ENCODE measurements at regions not wholly inside any gene's neighbourhood (a gene's known extent, or its start where the extent isn't known, plus 50 kb on each side); places are given as distances from the start of the nearest gene placed in this dataset.

GRCh38 chr11:134561331-134561720, 149.3 kb upstream of the B3GAT1 start:
- CTCF ChIA-PET = no interaction called here
- intact Hi-C loops (cut with micrococcal nuclease; ENCODE audit: unreplicated experiment) = no loop called here
- no peaks in the 10 kb centered on the region for H3K4me1 ChIP-seq (replicated peaks; ENCODE audit: insufficient read depth)
- no peak overlapping the region for H3K4me3 ChIP-seq
- H3K27ac ChIP-seq = no peak overlapping the region
- H2AFZ ChIP-seq = no peak overlapping the region
- no peaks in the 10 kb centered on the region for H3K9me2 ChIP-seq (ENCODE audit: insufficient read depth)
- no peaks in the 10 kb centered on the region for H3K36me3 ChIP-seq (ENCODE audit: low read depth)
- BruUV-seq (replicated peaks) = no TSS peak
- H3K9me3 ChIP-seq (ENCODE audit: insufficient read depth, low read depth) = no peaks in the 10 kb centered on the region; the same call in 1 of the 2 replicates
- no peaks in the 10 kb centered on the region for H3F3A ChIP-seq (ENCODE audit: insufficient read depth, low read depth)
- peaks cover 15% of the 10 kb centered on the region; the same call in 1 of the 2 replicates for H3K27me3 ChIP-seq (ENCODE audit: insufficient read depth, low read depth)
- no peaks in the 10 kb centered on the region for H4K20me1 ChIP-seq (ENCODE audit: insufficient read depth)
- POLR2A ChIA-PET (ENCODE audit: unreplicated experiment) = no interaction called here
- no peaks in the 10 kb centered on the region for H3K79me2 ChIP-seq (ENCODE audit: low read depth)
- no peak overlapping the region for H3K4me2 ChIP-seq
- no peak for TF ChIP-seq CTCF (conservative IDR thresholded peaks at IDR 0.05)
- no peak for TF ChIP-seq EZH2 (IDR thresholded peaks at IDR 0.05; ENCODE audit: low read depth)
- DNase-seq = no peak

DNA sequence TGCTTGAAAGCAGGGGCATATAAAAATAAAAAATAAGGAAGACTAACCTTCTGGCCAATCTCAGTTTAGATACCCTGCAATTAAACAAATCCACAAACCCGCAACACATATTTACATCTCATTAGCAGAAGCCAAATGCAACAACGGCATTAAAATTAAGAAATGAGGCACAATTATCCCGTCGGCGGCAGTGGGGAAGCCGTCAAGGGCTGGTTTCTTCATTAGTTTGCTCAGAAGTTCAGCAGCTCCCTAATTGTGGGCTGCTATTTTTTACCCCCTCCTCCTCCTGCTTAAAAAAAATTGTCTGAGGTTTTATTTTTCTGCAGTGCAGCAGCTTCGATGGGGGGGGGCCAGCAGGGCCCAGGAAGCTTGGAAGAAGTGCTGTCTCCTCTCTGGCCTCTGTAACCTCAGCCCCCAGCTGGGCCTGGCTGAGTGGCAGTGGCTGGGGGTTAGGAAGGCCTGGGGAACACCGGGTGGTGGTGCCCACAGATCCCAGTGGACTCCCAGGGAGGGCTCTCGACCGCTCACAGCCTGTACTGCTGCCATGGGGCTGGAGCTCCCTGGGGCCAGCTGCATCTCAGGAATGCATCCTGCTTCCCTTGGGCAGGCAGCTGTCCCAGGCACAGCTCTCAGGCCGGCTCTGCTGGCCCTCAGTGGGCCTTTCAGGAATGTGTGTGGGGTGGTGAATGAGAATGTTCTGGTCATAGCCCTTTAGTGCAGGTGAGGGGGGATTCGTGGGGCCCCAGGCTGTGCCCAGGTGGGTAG, 148.7 kb upstream of the B3GAT1 start:
- ChIA-PET CTCF (no interaction called here), POLR2A (ENCODE audit: unreplicated experiment) (no interaction called here)
- H3K36me3 ChIP-seq (ENCODE audit: low read depth) = no peaks in the 10 kb centered on the region
- H3K4me2 ChIP-seq = no peak overlapping the region
- no peak for DNase-seq
- no peak for TF ChIP-seq EZH2 (IDR thresholded peaks at IDR 0.05; ENCODE audit: low read depth)
- no peak for TF ChIP-seq CTCF (conservative IDR thresholded peaks at IDR 0.05)
- no peak overlapping the region for H2AFZ ChIP-seq
- H3K27me3 ChIP-seq (ENCODE audit: insufficient read depth, low read depth) = peaks cover 15% of the 10 kb centered on the region; the same call in 1 of the 2 replicates
- H3K4me1 ChIP-seq (replicated peaks; ENCODE audit: insufficient read depth) = no peaks in the 10 kb centered on the region
- no peak overlapping the region for H3K4me3 ChIP-seq
- no peaks in the 10 kb centered on the region for H3K9me2 ChIP-seq (ENCODE audit: insufficient read depth)
- intact Hi-C loops (cut with micrococcal nuclease; ENCODE audit: unreplicated experiment) = no loop called here
- no peaks in the 10 kb centered on the region for H4K20me1 ChIP-seq (ENCODE audit: insufficient read depth)
- H3K9me3 ChIP-seq (ENCODE audit: insufficient read depth, low read depth) = no peaks in the 10 kb centered on the region; the same call in 1 of the 2 replicates
- no TSS peak for BruUV-seq (replicated peaks)
- H3F3A ChIP-seq (ENCODE audit: insufficient read depth, low read depth) = no peaks in the 10 kb centered on the region
- no peaks in the 10 kb centered on the region for H3K79me2 ChIP-seq (ENCODE audit: low read depth)
- no peak overlapping the region for H3K27ac ChIP-seq

DNA sequence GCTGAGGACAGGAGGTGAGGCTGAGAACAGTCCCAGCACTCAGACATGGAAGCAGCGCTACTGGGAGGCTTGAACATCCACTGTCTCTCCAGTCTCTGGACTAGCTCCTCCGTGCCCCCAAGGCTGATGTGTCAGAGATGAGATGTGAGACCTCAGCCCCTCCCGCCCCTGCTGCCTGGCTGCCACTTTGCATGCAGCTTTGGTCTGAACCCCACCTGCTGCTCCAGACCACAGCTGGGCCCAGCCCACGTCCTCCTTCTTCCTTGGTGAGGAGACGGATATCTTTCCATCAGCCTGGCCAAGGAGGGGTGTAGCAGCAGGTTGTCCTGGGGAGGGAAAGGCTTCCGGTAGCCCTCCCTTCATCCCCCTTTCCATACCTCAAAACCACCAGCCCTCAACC, 148.0 kb upstream of the B3GAT1 start:
- Histone ChIP-seq H3K4me1 (replicated peaks; ENCODE audit: insufficient read depth) (no peaks in the 10 kb centered on the region), H3K4me2 (no peak overlapping the region), H3K36me3 (ENCODE audit: low read depth) (no peaks in the 10 kb centered on the region), H3K27ac (no peak overlapping the region), H3F3A (ENCODE audit: insufficient read depth, low read depth) (no peaks in the 10 kb centered on the region), H4K20me1 (ENCODE audit: insufficient read depth) (no peaks in the 10 kb centered on the region), H3K27me3 (ENCODE audit: insufficient read depth, low read depth) (peaks cover 15% of the 10 kb centered on the region; the same call in 1 of the 2 replicates), H3K79me2 (ENCODE audit: low read depth) (no peaks in the 10 kb centered on the region), H3K4me3 (no peak overlapping the region), H2AFZ (no peak overlapping the region), H3K9me2 (ENCODE audit: insufficient read depth) (no peaks in the 10 kb centered on the region), H3K9me3 (ENCODE audit: insufficient read depth, low read depth) (no peaks in the 10 kb centered on the region; the same call in 1 of the 2 replicates)
- intact Hi-C loops (cut with micrococcal nuclease; ENCODE audit: unreplicated experiment) = no loop called here
- no TSS peak for BruUV-seq (replicated peaks)
- no peak for DNase-seq
- TF ChIP-seq EZH2 (IDR thresholded peaks at IDR 0.05; ENCODE audit: low read depth) (no peak), CTCF (conservative IDR thresholded peaks at IDR 0.05) (no peak)
- ChIA-PET POLR2A (ENCODE audit: unreplicated experiment) (no interaction called here), CTCF (no interaction called here)
